HCT116 (cell line): ENCODE measurements at regions not wholly inside any gene's neighbourhood (a gene's known extent, or its start where the extent isn't known, plus 50 kb on each side); places are given as distances from the start of the nearest gene placed in this dataset.

Source experiments
- ATAC-seq: fragments of 200-7000 bp; cut with Tn5 transposase; 2 replicates; pipeline ENCODE4 v1.9.1; 2020; ENCODE audit warnings: mild to moderate bottlenecking, moderate library complexity
- BruUV-seq: library from RNA; stranded (reverse); fragments of 400-500 nt; replicated peaks from 2 replicates; lab custom pipeline; 2021; lab: Mats Ljungman, UMichigan
- CTCF ChIA-PET: fragments of 300-600 bp; sonication (Branson Sonifier 250); formaldehyde crosslinking; loops from one replicate; lab custom pipeline; 2021; ENCODE audit warnings: antibody characterized with exemption; lab: Charles Lee
- POLR2A ChIA-PET: fragments of 300-600, 350-600 bp; sonication (Branson Sonifier 250); formaldehyde crosslinking; loops from one replicate; lab custom pipeline; 2021; ENCODE audit warnings: antibody characterized with exemption; lab: Charles Lee
- RAD21 ChIA-PET, 2 experiments: fragments of 300-600 bp; sonication (Branson Sonifier 250); formaldehyde crosslinking; loops; one replicate each; lab custom pipeline; 2023; ENCODE audit warnings: low total read pairs in 2 of 2; ENCODE audit not compliant: uncharacterized antibody in 2 of 2, unreplicated experiment in 2 of 2, low non-redundant PET in 1 of 2; lab: Charles Lee
- DNase-seq: peaks from one replicate; pipeline ENCODE4 v3.0.0-alpha.2; 2010; ENCODE audit warnings: low read depth, low spot score
- H2AFZ ChIP-seq: fragments of 200-600 bp; shearing (Covaris generic), sonication (generic); 2 replicates; pipeline ENCODE4 v1.6.1; 2017; ENCODE audit warnings: low read depth, mixed run types, mixed read lengths, antibody characterized with exemption, low read length; ENCODE audit not compliant: poor library complexity, severe bottlenecking
- H3K27ac ChIP-seq: 2 replicates; pipeline ENCODE4 v1.5.1; 2012; ENCODE audit warnings: low read depth, low read length
- H3K27me3 ChIP-seq: fragments of 200-600 bp; sonication (generic); 2 replicates; pipeline ENCODE4 v1.6.1; 2016; ENCODE audit warnings: mixed run types, low read length, mixed read lengths; ENCODE audit not compliant: insufficient read depth
- H3K36me3 ChIP-seq, 2 experiments: fragments of 200-500 bp in 1 of 2; fragments of 200-600 bp in 1 of 2; sonication (Bioruptor generic) in 1 of 2; sonication (generic) in 1 of 2; 2 replicates each; pipeline versions ENCODE4 v1.5.1 to v1.6.1; 2014 to 2016; ENCODE audit warnings: low read length in 2 of 2, inconsistent platforms in 1 of 2, mixed read lengths in 1 of 2, mixed run types in 1 of 2; ENCODE audit not compliant: insufficient read depth in 2 of 2, control insufficient read depth in 1 of 2
- H3K4me1 ChIP-seq, 2 experiments: fragments of 200-600 bp in 1 of 2; sonication (generic) in 1 of 2; 2 replicates each; pipeline versions ENCODE4 v1.5.1 to v1.6.1; 2012 to 2017; ENCODE audit warnings: low read length in 2 of 2, inconsistent platforms in 1 of 2, mild to moderate bottlenecking in 1 of 2, mixed read lengths in 1 of 2, mixed run types in 1 of 2, moderate library complexity in 1 of 2; ENCODE audit not compliant: insufficient read depth in 2 of 2, control insufficient read depth in 1 of 2
- H3K4me2 ChIP-seq: fragments of 200-600 bp; sonication (generic); 2 replicates; pipeline ENCODE4 v1.6.1; 2017; ENCODE audit warnings: mixed run types, low read length, mixed read lengths
- H3K4me3 ChIP-seq, 2 experiments: fragments of 200-600 bp in 1 of 2; sonication (generic) in 1 of 2; replicated peaks in 1 of 2; 2 replicates each; pipeline ENCODE4 v1.5.1; 2011 to 2016; ENCODE audit warnings: low read length in 2 of 2, control low read depth in 1 of 2, low read depth in 1 of 2, mild to moderate bottlenecking in 1 of 2, mixed read lengths in 1 of 2, mixed run types in 1 of 2
- H3K79me2 ChIP-seq: fragments of 200-600 bp; sonication (generic); 2 replicates; pipeline ENCODE4 v1.6.1; 2017; ENCODE audit warnings: mild to moderate bottlenecking, mixed run types, low read length, moderate library complexity, mixed read lengths; ENCODE audit not compliant: insufficient read depth
- H3K9ac ChIP-seq: fragments of 200-600 bp; sonication (generic); 2 replicates; pipeline ENCODE4 v1.6.1; 2016; ENCODE audit warnings: low read length, mixed read lengths
- H3K9me2 ChIP-seq: fragments of 200-600 bp; sonication (generic), shearing (Covaris generic); 2 replicates; pipeline ENCODE4 v1.6.1; 2017; ENCODE audit warnings: mixed run types, mild to moderate bottlenecking, moderate library complexity; ENCODE audit not compliant: insufficient read depth
- H3K9me3 ChIP-seq, 2 experiments: fragments of 200-500 bp in 1 of 2; fragments of 200-600 bp in 1 of 2; sonication (Bioruptor generic) in 1 of 2; sonication (generic) in 1 of 2; 2 replicates each; pipeline ENCODE4 v1.6.1; 2014 to 2017; ENCODE audit warnings: low read length in 2 of 2, mixed read lengths in 2 of 2, inconsistent platforms in 1 of 2, low read depth in 1 of 2, mild to moderate bottlenecking in 1 of 2, mixed run types in 1 of 2, moderate library complexity in 1 of 2; ENCODE audit not compliant: control insufficient read depth in 1 of 2, insufficient read depth in 1 of 2
- H4K20me1 ChIP-seq: fragments of 200-600 bp; sonication (generic), shearing (Covaris generic); 2 replicates; pipeline ENCODE4 v1.6.1; 2017; ENCODE audit warnings: mixed run types, mild to moderate bottlenecking, moderate library complexity; ENCODE audit not compliant: insufficient read depth
- ATF3 ChIP-seq: IDR thresholded peaks from 2 replicates; pipeline ENCODE4 v1.6.1; 2012
- CEBPB ChIP-seq: IDR thresholded peaks from 2 replicates; pipeline ENCODE4 v1.6.1; 2012; ENCODE audit warnings: low read depth
- ELF1 ChIP-seq: IDR thresholded peaks from 2 replicates; pipeline ENCODE4 v1.6.1; 2012; ENCODE audit warnings: low read depth, borderline replicate concordance
- EZH2 ChIP-seq: fragments of 200-600 bp; sonication (generic); IDR thresholded peaks from 2 replicates; pipeline ENCODE4 v1.6.1; 2017; ENCODE audit warnings: antibody characterized with exemption, mixed run types
- EZH2phosphoT487 ChIP-seq: fragments of 200-600 bp; IDR thresholded peaks from 2 replicates; pipeline ENCODE4 v1.6.1; 2018; ENCODE audit warnings: antibody characterized with exemption, borderline replicate concordance
- FOSL1 ChIP-seq: IDR thresholded peaks from 2 replicates; pipeline ENCODE4 v1.6.1; 2012; ENCODE audit warnings: low read depth
- MAX ChIP-seq: IDR thresholded peaks from 2 replicates; pipeline ENCODE4 v1.6.1; 2012
- POLR2A ChIP-seq: IDR thresholded peaks from 2 replicates; pipeline ENCODE4 v1.7.0; 2011; ENCODE audit warnings: borderline replicate concordance; ENCODE audit not compliant: insufficient read depth, insufficient read length; ENCODE audit errors: extremely low read depth
- POLR2AphosphoS5 ChIP-seq: IDR thresholded peaks from 2 replicates; pipeline ENCODE4 v1.6.1; 2011; ENCODE audit warnings: mild to moderate bottlenecking, low read depth, low read length, moderate library complexity
- SP1 ChIP-seq: IDR thresholded peaks from 2 replicates; pipeline ENCODE4 v1.6.1; 2012; ENCODE audit warnings: low read depth
- SRF ChIP-seq: IDR thresholded peaks from 2 replicates; pipeline ENCODE4 v1.6.1; 2012; ENCODE audit warnings: low read depth
- TCF7L2 ChIP-seq: IDR thresholded peaks from 2 replicates; pipeline ENCODE4 v1.7.0; 2011; ENCODE audit warnings: borderline replicate concordance, inconsistent platforms; ENCODE audit not compliant: insufficient read depth, insufficient read length; ENCODE audit errors: extremely low read depth
- ZNF274 ChIP-seq: fragments of 200-500 bp; sonication (Bioruptor generic); IDR thresholded peaks from 2 replicates; pipeline ENCODE4 v1.6.1; 2014; ENCODE audit warnings: mild to moderate bottlenecking, low read depth, low read length, inconsistent platforms
- intact Hi-C: fragments of 100-400 bp; cut with micrococcal nuclease; formaldehyde crosslinking; loops from 2 replicates; pipeline ENCODE4 v1.10.0; 2022
- TF ChIP-seq, protein P1 (sequence below): IDR thresholded peaks from 2 replicates; pipeline ENCODE4 v1.6.1; 2011; ENCODE audit warnings: mild to moderate bottlenecking, low read length, moderate library complexity; ENCODE audit not compliant: insufficient replicate concordance; ENCODE audit errors: extremely low read depth

GRCh38 chr9:2320114-2320513, 301.5 kb upstream of the VLDLR start:
- Histone ChIP-seq H3K4me3 (no peak overlapping the region), H3K4me1 (no peaks in the 10 kb centered on the region), H3K27me3 (no peaks in the 10 kb centered on the region), H2AFZ (no peak overlapping the region), H3K4me2 (no peak overlapping the region), H3K27ac (no peak overlapping the region), H3K79me2 (no peaks in the 10 kb centered on the region), H4K20me1 (no peaks in the 10 kb centered on the region), H3K9ac (no peak overlapping the region), H3K36me3 (no peaks in the 10 kb centered on the region), H3K9me3 (no peaks in the 10 kb centered on the region), H3K9me2 (no peaks in the 10 kb centered on the region)
- no peak for TF ChIP-seq FOSL1
- no peak for TF ChIP-seq POLR2AphosphoS5
- TF ChIP-seq EZH2phosphoT487: no peak
- no peak for TF ChIP-seq TCF7L2
- TF ChIP-seq, protein P1, sequence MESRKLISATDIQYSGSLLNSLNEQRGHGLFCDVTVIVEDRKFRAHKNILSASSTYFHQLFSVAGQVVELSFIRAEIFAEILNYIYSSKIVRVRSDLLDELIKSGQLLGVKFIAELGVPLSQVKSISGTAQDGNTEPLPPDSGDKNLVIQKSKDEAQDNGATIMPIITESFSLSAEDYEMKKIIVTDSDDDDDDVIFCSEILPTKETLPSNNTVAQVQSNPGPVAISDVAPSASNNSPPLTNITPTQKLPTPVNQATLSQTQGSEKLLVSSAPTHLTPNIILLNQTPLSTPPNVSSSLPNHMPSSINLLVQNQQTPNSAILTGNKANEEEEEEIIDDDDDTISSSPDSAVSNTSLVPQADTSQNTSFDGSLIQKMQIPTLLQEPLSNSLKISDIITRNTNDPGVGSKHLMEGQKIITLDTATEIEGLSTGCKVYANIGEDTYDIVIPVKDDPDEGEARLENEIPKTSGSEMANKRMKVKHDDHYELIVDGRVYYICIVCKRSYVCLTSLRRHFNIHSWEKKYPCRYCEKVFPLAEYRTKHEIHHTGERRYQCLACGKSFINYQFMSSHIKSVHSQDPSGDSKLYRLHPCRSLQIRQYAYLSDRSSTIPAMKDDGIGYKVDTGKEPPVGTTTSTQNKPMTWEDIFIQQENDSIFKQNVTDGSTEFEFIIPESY: no peak
- TF ChIP-seq ELF1: no peak
- no peak for TF ChIP-seq EZH2
- no peak for TF ChIP-seq POLR2A
- TF ChIP-seq SRF: no peak
- no peak for TF ChIP-seq ATF3
- TF ChIP-seq ZNF274: no peak
- no peak for TF ChIP-seq CEBPB
- TF ChIP-seq MAX: no peak
- no peak for TF ChIP-seq SP1
- no peak for DNase-seq
- RAD21 ChIA-PET: no interaction called here
- POLR2A ChIA-PET: no interaction called here
- ATAC-seq: no peak
- CTCF ChIA-PET: no interaction called here
- no TSS peak for BruUV-seq
- intact Hi-C loops: no loop called here
